Fibroblast of the aortic adventitia (primary cell): ENCODE measurements at regions not wholly inside any gene's neighbourhood (a gene's known extent, or its start where the extent isn't known, plus 50 kb on each side); places are given as distances from the start of the nearest gene placed in this dataset.

Experiments used
- DNase-seq: peaks from one replicate; pipeline ENCODE4 v3.0.0-alpha.2; 2010; ENCODE audit warnings: low read depth
- H3K4me3 ChIP-seq: 2 replicates; pipeline ENCODE4 v1.5.1; 2011; ENCODE audit warnings: low read depth, mild to moderate bottlenecking, control low read depth, low read length, moderate library complexity
- TF ChIP-seq, protein P1 (sequence below): IDR thresholded peaks from 2 replicates; pipeline ENCODE4 v1.5.1; 2011; ENCODE audit warnings: mild to moderate bottlenecking, low read length, control low read depth, inconsistent platforms; ENCODE audit not compliant: insufficient read depth

DNA sequence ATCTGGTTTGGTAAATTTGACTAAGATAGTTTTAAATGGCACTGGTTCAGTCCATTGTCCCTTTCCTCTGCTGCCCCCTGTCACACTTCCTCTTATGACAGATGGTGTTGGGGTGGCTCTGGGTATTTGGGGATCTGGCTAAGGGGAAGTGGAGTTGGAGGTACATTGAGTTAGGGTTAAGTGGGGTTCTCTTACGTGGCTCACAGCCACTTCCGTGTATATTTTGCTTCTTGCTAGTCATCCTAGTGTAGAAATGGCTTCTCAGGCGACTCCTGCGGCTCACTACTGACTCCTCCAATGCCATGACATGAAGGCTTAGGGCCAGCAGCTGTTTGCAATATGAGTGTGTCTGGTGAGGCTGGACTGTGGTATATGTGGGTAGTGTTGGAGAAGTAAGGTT is 187.0 kb downstream of the HAUS1 start:
- TF ChIP-seq, protein P1, sequence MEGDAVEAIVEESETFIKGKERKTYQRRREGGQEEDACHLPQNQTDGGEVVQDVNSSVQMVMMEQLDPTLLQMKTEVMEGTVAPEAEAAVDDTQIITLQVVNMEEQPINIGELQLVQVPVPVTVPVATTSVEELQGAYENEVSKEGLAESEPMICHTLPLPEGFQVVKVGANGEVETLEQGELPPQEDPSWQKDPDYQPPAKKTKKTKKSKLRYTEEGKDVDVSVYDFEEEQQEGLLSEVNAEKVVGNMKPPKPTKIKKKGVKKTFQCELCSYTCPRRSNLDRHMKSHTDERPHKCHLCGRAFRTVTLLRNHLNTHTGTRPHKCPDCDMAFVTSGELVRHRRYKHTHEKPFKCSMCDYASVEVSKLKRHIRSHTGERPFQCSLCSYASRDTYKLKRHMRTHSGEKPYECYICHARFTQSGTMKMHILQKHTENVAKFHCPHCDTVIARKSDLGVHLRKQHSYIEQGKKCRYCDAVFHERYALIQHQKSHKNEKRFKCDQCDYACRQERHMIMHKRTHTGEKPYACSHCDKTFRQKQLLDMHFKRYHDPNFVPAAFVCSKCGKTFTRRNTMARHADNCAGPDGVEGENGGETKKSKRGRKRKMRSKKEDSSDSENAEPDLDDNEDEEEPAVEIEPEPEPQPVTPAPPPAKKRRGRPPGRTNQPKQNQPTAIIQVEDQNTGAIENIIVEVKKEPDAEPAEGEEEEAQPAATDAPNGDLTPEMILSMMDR = no peak
- DNase-seq = no peak
- no peak overlapping the region for H3K4me3 ChIP-seq

DNA sequence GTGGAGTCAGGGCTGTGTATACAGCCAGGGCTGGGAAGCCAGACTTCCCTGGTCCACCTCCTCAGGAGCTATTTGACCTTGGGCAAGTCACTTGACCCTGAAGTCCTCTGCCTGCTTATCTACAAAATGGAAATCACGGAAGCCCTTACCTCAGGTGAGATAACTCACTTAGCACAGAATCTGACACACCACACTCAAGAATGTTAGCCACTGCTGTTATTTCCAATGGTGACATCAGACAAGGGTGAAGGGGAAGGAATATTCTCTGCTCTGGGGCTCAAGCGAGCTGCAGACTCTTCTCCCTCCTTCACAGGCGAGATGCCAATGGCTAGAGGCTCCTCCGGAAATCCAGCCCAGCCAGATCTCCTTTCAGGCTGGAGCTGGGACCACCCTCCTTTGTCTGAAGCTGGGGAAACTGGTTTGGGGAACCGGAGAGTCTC is 189.6 kb downstream of the HAUS1 start:
- TF ChIP-seq, protein P1 = no peak
- H3K4me3 ChIP-seq = no peak overlapping the region
- DNase-seq = peak; percentile 26

DNA sequence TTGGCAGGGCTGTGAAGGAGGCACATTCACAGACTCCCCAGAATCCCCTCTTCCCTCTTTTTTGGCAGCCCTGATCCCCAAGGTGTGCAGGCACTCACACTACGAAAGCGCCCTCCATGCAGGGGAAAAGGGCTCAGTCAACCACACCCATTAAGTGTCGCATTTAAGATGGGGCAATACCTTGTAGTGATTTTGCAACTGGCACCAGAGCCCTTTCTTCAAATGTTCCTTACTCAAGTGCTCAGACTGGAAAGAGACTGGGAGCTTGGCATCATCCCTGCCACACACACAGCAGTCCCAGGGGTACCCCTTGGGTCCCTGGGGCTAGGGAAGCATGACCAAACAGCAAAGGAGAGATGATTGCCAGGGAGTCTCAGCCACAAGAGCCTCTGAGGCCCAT is 190.1 kb downstream of the HAUS1 start:
- TF ChIP-seq, protein P1 = no peak
- DNase-seq = no peak
- no peak overlapping the region for H3K4me3 ChIP-seq

DNA sequence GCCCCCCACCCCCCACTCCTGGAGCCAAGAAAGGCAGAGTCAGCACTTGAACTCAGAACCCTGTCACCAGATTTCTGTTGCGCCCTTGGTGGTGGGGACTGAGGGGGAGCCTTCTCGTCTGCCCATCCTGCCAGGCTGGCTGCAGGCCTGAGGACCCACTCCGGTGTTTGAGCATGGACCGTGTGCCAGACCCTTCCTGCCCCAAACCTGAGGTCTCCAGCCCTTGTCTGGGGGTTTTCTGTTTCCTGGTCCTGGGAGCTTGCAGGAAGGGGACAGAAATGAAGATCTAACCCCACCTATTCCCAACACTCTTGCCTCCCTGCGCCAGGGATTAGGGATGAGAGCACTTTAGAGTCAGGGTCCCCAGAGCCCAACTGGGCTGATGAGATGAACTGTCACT is 190.6 kb downstream of the HAUS1 start:
- no peak for DNase-seq
- no peak overlapping the region for H3K4me3 ChIP-seq
- TF ChIP-seq, protein P1 = no peak

DNA sequence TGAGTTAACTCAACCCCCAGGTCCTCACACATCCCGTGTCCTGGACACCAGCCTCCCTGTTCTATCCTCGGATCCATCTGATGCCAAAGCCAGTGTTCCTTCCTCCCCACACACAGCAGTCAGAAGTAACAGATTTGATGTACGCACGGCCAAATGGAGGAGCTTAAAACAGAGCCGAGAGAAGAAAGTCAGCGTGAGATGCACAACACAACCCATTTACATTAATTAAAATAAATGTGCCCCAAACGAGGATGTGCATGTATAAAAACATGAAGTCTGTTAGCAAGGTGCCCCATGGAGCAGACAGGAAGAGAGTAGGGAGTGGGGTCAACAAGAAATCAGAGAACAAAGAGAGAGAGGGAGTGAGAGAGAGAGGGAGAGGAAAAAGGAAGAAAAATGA is 191.2 kb downstream of the HAUS1 start:
- TF ChIP-seq, protein P1 = no peak
- DNase-seq = no peak
- no peak overlapping the region for H3K4me3 ChIP-seq

DNA sequence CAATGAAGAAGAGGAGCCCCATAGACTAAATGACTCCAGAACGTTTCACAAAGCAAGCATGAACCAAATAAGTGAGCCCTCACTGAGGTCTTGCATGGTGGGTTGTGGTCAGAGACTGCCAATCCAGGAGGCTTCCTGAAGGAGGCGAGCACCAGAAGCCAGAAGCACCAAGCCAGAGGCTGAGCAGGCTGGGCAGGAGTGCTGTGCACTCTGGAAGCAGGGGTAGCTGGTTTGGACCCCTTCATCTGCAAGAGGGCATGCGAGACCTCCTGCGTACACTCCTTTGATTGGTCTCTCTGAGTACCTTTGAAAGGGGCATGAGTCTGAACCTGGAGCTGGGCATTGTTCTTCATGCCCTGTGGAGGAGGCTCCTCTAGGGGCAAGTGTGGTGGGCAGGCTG is 192.5 kb downstream of the HAUS1 start:
- H3K4me3 ChIP-seq = no peak overlapping the region
- TF ChIP-seq, protein P1 = no peak
- no peak for DNase-seq

DNA sequence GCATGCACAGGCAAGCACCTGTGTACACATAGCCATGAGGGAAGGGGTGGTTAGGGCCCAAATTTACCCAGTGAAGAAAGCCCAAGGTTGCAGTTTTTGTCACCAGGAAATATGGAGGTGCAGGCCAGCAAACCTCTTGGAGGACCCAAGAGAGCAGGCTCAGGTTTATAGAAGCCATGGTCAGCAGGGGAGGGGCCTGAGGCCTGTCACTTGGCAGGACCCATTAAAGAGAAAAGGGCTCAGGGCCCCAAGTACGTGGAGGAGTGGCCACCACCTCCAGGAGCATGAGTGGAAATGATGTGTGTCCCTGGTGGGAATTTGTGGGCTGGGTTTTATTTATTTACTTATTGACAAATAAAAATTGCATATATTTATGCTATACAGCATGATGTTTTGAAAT is 192.9 kb downstream of the HAUS1 start:
- H3K4me3 ChIP-seq = no peak overlapping the region
- TF ChIP-seq, protein P1 = no peak
- DNase-seq = no peak
